WTC11 (cell line): ENCODE measurements at regions not wholly inside any gene's neighbourhood (a gene's known extent, or its start where the extent isn't known, plus 50 kb on each side); places are given as distances from the start of the nearest gene placed in this dataset.
"Not testable (repeated sequence)": the region's sequence is repeated elsewhere in the genome, so short reads cannot be mapped to it uniquely, and the experiment has no call there.

ENCODE experiments used
- CREB1 ChIP-seq: sonication (generic); formaldehyde crosslinking; IDR thresholded peaks from 2 replicates; pipeline ENCODE4 v1.8.0; 2023; ENCODE audit warnings: mild to moderate bottlenecking, missing genetic modification reagents
- NFE2L1 ChIP-seq: sonication (generic); formaldehyde crosslinking; IDR thresholded peaks from 2 replicates; pipeline ENCODE4 v1.8.1; 2023; ENCODE audit warnings: missing genetic modification reagents
- ZNF396 ChIP-seq: fragments of 250-450 bp; sonication (Bioruptor Pico); IDR thresholded peaks from 2 replicates; pipeline ENCODE4 v1.8.0; 2021; ENCODE audit warnings: mild to moderate bottlenecking, moderate library complexity, borderline replicate concordance
- TF ChIP-seq, protein P1 (sequence below): sonication (generic); formaldehyde crosslinking; IDR thresholded peaks from 2 replicates; pipeline ENCODE4 v1.8.0; 2022; ENCODE audit warnings: mild to moderate bottlenecking, missing genetic modification reagents
- TF ChIP-seq, protein P2 (sequence below): fragments of 200-600 bp; IDR thresholded peaks from 2 replicates; pipeline ENCODE4 v1.8.0; 2022; ENCODE audit warnings: antibody characterized with exemption

- TF ChIP-seq, protein P1, sequence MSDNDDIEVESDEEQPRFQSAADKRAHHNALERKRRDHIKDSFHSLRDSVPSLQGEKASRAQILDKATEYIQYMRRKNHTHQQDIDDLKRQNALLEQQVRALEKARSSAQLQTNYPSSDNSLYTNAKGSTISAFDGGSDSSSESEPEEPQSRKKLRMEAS (CRISPR knock-in tag): not testable (repeated sequence)
- TF ChIP-seq, protein P2, sequence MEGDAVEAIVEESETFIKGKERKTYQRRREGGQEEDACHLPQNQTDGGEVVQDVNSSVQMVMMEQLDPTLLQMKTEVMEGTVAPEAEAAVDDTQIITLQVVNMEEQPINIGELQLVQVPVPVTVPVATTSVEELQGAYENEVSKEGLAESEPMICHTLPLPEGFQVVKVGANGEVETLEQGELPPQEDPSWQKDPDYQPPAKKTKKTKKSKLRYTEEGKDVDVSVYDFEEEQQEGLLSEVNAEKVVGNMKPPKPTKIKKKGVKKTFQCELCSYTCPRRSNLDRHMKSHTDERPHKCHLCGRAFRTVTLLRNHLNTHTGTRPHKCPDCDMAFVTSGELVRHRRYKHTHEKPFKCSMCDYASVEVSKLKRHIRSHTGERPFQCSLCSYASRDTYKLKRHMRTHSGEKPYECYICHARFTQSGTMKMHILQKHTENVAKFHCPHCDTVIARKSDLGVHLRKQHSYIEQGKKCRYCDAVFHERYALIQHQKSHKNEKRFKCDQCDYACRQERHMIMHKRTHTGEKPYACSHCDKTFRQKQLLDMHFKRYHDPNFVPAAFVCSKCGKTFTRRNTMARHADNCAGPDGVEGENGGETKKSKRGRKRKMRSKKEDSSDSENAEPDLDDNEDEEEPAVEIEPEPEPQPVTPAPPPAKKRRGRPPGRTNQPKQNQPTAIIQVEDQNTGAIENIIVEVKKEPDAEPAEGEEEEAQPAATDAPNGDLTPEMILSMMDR: not testable (repeated sequence)
- not testable (repeated sequence) for TF ChIP-seq CREB1 (CRISPR knock-in tag); ZNF396; NFE2L1
These were observed 75.2 kb upstream of the PICALM start for GRCh38 chr11:86144087-86144486.
